ENCODE measurements at regions not wholly inside any gene's neighbourhood (a gene's known extent, or its start where the extent isn't known, plus 50 kb on each side); places are given as distances from the start of the nearest gene placed in this dataset.

DNA sequence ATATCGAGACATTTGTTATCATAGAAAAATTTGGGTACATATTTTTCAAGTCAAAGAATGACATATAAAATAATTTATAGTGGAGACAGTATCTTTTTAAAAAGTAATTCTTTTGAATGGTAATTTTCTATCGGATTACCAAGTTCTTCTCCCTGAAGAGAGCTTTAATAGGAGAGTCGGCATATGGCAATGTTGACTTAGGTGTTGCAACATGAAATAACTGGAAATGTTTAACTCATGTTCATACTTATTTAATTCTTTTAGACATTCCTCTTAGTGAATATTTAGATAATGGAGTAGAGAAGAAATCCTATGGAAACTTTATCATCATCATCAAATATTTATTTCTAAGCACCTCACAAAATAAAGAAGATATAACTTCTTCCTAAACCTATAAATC lies 118.2 kb upstream of the CTNND2 start:
- TF ChIP-seq, protein P1, sequence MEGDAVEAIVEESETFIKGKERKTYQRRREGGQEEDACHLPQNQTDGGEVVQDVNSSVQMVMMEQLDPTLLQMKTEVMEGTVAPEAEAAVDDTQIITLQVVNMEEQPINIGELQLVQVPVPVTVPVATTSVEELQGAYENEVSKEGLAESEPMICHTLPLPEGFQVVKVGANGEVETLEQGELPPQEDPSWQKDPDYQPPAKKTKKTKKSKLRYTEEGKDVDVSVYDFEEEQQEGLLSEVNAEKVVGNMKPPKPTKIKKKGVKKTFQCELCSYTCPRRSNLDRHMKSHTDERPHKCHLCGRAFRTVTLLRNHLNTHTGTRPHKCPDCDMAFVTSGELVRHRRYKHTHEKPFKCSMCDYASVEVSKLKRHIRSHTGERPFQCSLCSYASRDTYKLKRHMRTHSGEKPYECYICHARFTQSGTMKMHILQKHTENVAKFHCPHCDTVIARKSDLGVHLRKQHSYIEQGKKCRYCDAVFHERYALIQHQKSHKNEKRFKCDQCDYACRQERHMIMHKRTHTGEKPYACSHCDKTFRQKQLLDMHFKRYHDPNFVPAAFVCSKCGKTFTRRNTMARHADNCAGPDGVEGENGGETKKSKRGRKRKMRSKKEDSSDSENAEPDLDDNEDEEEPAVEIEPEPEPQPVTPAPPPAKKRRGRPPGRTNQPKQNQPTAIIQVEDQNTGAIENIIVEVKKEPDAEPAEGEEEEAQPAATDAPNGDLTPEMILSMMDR (IDR thresholded peaks at IDR 0.05; ENCODE audit: insufficient read depth, low read depth, low read length, missing control alignments) = no peak
- no peak for DNase-seq (ENCODE audit: low read depth)
- H3K4me3 ChIP-seq (ENCODE audit: low read depth, low read length) = no peak overlapping the region

DNA sequence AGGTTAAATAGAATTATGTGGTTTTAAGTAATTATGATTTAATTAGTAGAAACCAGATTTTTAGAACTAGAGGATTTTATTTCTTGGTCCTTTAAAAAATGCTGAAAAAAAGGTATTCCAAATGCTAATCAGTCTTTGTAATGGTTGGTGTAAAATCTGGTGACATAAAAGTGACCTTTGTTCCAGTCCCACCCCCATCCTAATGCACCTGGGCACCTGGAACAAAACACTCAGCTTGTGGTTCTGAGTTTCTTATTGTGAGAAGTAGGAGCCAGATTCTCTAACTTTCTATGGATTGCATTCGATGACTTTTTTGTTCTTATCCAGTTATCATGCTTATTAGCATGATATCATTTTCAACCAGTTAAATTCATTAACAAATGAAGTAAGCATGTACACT lies 115.1 kb upstream of the CTNND2 start:
- no peak for DNase-seq (ENCODE audit: low read depth)
- TF ChIP-seq, protein P1 (IDR thresholded peaks at IDR 0.05; ENCODE audit: insufficient read depth, low read depth, low read length, missing control alignments) = no peak
- H3K4me3 ChIP-seq (ENCODE audit: low read depth, low read length) = no peak overlapping the region

DNA sequence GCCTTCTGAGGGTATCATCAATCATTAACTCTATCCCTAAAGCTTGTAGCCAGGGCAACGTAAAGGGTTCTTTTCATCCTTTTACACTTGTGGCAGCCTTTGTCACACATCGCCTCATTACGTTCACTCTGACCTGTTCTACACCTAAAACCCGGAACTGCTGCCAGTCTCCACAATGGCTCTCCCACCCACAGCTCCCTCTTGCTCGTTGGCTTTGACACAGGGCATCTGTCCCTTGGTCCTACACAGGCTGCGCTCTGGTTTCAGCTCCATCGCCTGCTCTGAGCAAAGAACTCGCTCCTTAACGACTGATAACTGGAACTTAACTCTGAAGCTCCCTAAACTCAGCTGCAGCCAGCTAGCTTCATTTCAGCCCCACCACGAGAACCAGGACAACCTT lies 112.8 kb upstream of the CTNND2 start:
- H3K4me3 ChIP-seq (ENCODE audit: low read depth, low read length) = no peak overlapping the region
- no peak for DNase-seq (ENCODE audit: low read depth)
- TF ChIP-seq, protein P1 (IDR thresholded peaks at IDR 0.05; ENCODE audit: insufficient read depth, low read depth, low read length, missing control alignments) = no peak

DNA sequence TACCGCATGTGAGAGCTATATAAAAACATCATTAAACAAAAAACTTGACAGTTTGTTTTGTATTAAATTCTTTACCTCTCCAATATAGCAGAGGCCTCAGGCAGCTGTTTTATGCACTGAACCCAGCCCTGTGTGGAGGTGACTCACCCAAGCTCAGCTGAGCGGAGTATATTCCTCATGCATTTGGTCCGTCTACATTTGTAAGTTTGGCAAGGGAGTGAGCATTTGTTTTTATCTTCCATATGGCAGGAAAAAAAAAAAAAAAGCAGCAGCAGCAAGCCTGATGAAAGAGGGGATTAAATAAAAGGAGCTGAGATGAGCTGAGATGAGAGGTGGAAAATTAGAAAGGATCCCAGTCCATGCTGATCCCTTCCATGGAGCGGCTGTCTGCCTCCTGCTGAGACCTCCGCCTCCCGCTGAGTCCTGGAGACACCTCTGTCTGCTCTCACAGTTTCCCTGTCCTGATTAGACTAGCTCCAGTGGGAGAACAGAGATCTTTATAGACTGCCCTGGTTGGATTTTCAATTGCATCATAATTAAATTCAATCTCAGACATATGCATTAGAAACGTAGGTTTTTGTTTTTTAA lies 112.0 kb upstream of the CTNND2 start:
- no peak for DNase-seq (ENCODE audit: low read depth)
- TF ChIP-seq, protein P1 (IDR thresholded peaks at IDR 0.05; ENCODE audit: insufficient read depth, low read depth, low read length, missing control alignments) = no peak
- H3K4me3 ChIP-seq (ENCODE audit: low read depth, low read length) = no peak overlapping the region

DNA sequence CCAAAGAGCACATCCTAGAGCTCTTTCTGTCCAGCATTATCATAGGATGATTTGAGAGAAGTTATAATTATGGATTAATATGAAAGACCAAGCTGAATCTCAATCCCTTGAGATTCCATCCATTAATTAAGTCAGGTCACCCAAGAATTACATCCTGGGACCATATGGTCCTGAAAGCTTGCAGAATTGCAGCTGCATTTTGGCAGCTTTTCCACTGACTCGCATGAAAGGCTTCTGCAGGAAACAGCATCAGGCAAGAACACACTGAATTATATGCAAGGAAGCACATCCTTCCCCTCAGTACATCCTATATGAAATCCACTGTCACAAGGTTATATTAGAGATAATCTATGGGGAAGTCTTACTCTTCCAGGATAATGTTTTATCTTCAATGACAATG lies 109.1 kb upstream of the CTNND2 start:
- DNase-seq (ENCODE audit: low read depth) = no peak
- H3K4me3 ChIP-seq (ENCODE audit: low read depth, low read length) = no peak overlapping the region
- TF ChIP-seq, protein P1 (IDR thresholded peaks at IDR 0.05; ENCODE audit: insufficient read depth, low read depth, low read length, missing control alignments) = no peak

DNA sequence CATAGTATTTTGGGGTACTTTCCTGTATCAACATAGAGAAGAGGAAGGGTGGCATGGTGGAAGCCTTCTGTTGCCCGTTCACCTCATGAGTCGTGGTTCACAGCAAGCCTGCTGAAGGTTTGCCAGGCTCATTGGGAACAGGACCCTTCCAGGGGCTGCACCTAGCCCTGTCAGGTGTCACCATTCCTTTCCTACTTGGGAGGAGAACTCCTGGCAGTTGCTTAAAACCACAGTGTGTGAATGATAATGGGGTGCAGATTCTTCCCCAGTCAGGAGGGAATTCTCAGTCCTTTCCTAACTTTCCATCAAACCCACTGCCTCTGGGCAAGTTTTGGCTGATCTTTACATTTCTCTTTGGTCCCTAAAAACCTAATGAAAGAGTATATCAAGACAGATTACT lies 99.4 kb upstream of the CTNND2 start:
- no peak for DNase-seq (ENCODE audit: low read depth)
- H3K4me3 ChIP-seq (ENCODE audit: low read depth, low read length) = no peak overlapping the region
- TF ChIP-seq, protein P1 (IDR thresholded peaks at IDR 0.05; ENCODE audit: insufficient read depth, low read depth, low read length, missing control alignments) = no peak

DNA sequence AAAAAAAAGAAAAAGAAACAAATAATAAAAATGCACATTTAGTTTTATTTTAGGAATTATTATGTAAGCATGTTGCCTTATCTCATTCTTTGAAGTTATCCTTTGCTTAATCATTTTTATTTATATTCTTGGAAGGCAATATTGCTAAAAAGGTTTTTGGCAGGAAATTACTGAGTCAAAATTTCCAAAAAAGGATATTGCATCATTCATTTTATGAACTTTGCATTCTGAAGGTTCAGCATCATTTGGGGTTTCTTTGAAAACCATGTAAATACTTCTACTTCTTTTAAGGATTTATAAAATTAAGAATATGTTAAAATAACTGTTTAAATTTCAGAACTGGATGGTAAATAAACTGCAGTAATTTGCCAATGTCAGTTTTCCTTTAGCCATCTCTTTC lies 94.2 kb upstream of the CTNND2 start:
- TF ChIP-seq, protein P1 (IDR thresholded peaks at IDR 0.05; ENCODE audit: insufficient read depth, low read depth, low read length, missing control alignments) = no peak
- H3K4me3 ChIP-seq (ENCODE audit: low read depth, low read length) = no peak overlapping the region
- no peak for DNase-seq (ENCODE audit: low read depth)

All from GM12865 (cell line).